Gastroesophageal sphincter (tissue), 4 donors: ENCODE measurements at regions not wholly inside any gene's neighbourhood (a gene's known extent, or its start where the extent isn't known, plus 50 kb on each side); places are given as distances from the start of the nearest gene placed in this dataset.

Experiments used
- ATAC-seq: fragments of 150-250 bp; one replicate; pipeline ENCODE4 v1.9.1; 2016; ENCODE audit warnings: mild to moderate bottlenecking, moderate library complexity
- H3K27ac ChIP-seq, 4 donors: fragments of 200-600 bp; sonication (generic) in 3 of 4; 1 replicate in 3 of 4; 2 replicates in 1 of 4; pipeline ENCODE4 v1.5.1; 2016 to 2019
- H3K27me3 ChIP-seq: fragments of 200-600 bp; sonication (generic); one replicate; pipeline ENCODE4 v1.5.1; 2019
- H3K36me3 ChIP-seq, 2 donors: fragments of 200-600 bp; sonication (generic); one replicate each; pipeline ENCODE4 v1.5.1; 2019; ENCODE audit warnings: control low read depth in 1 of 2
- H3K4me1 ChIP-seq, 3 donors: fragments of 200-600 bp; sonication (generic); 1 replicate in 2 of 3; 2 replicates in 1 of 3; pipeline ENCODE4 v1.5.1; 2016 to 2019; ENCODE audit warnings: control low read depth in 2 of 3
- H3K4me3 ChIP-seq, 2 donors: fragments of 200-600 bp; sonication (generic); one replicate each; pipeline ENCODE4 v1.5.1; 2019; ENCODE audit warnings: mild to moderate bottlenecking in 1 of 2, moderate library complexity in 1 of 2
- H3K9me3 ChIP-seq, 3 donors: fragments of 200-600 bp; sonication (generic); one replicate each; pipeline ENCODE4 v1.5.1; 2017 to 2019; ENCODE audit warnings: control low read depth in 2 of 3
- CTCF ChIP-seq, 4 experiments: fragments of 200-600 bp in 2 of 4; fragments of 450-650 bp in 2 of 4; sonication (generic) in 1 of 4; IDR thresholded peaks; one replicate each; pipeline ENCODE4 v1.5.1; 2017 to 2019; ENCODE audit warnings: antibody characterized with exemption in 4 of 4, mild to moderate bottlenecking in 2 of 4, moderate library complexity in 2 of 4
- EP300 ChIP-seq: sonication (generic); formaldehyde crosslinking; IDR thresholded peaks from one replicate; pipeline ENCODE4 v1.6.1; 2017; ENCODE audit warnings: antibody characterized with exemption, mild to moderate bottlenecking
- POLR2A ChIP-seq, 2 donors: fragments of 450-650 bp; IDR thresholded peaks; one replicate each; pipeline ENCODE4 v1.6.1; 2017; ENCODE audit warnings: antibody characterized with exemption in 2 of 2, mild to moderate bottlenecking in 2 of 2, moderate library complexity in 1 of 2
- POLR2AphosphoS5 ChIP-seq: sonication (generic); formaldehyde crosslinking; IDR thresholded peaks from one replicate; pipeline ENCODE4 v1.6.1; 2017; ENCODE audit warnings: antibody characterized with exemption
- WGBS, 2 donors: methylation state at CpG; one replicate each; pipeline ENCODE4 v1.1.5; 2018; ENCODE audit warnings: low coverage in 1 of 2; 5-methylcytosine and 5-hydroxymethylcytosine counted together

- peaks cover 0 to 44% (median 0%) of the 10 kb centered on the region in 3 donors for H3K9me3 ChIP-seq
- WGBS, 2 donors = no CpG with 5 or more reads among the region's 7 CpGs
- no peak for ATAC-seq
- TF ChIP-seq POLR2AphosphoS5 = no peak
- no peak for TF ChIP-seq CTCF (IDR thresholded peaks at IDR 0.05)
- no peak for TF ChIP-seq POLR2A (IDR thresholded peaks at IDR 0.05)
- no peak for TF ChIP-seq EP300
- peaks cover 0 to under 1% of the 10 kb centered on the region in 2 donors for H3K36me3 ChIP-seq
- H3K4me3 ChIP-seq = no peak overlapping the region
- no peak overlapping the region for H3K27ac ChIP-seq
- H3K4me1 ChIP-seq = no peaks in the 10 kb centered on the region
- H3K27me3 ChIP-seq = no peaks in the 10 kb centered on the region
Observed at GRCh38 chr15:25208735-25209134, 230.1 kb downstream of the UBE3A start.

- Histone ChIP-seq H3K4me1 (no peaks in the 10 kb centered on the region), H3K9me3 (peaks cover 0 to 66% (median 0%) of the 10 kb centered on the region in 3 donors), H3K36me3 (no peaks in the 10 kb centered on the region), H3K27me3 (no peaks in the 10 kb centered on the region), H3K27ac (no peak overlapping the region), H3K4me3 (no peak overlapping the region)
- ATAC-seq = no peak
- TF ChIP-seq POLR2A (IDR thresholded peaks at IDR 0.05) (no peak), POLR2AphosphoS5 (no peak), CTCF (IDR thresholded peaks at IDR 0.05) (no peak), EP300 (no peak)
- WGBS, 2 donors = no CpG with 5 or more reads among the region's 5 CpGs
Observed at GRCh38 chr15:25220834-25221233, 218.0 kb downstream of the UBE3A start.

- H3K9me3 ChIP-seq = peaks cover 0 to 74% (median 0%) of the 10 kb centered on the region in 3 donors
- no peak overlapping the region for H3K4me3 ChIP-seq
- no peaks in the 10 kb centered on the region for H3K27me3 ChIP-seq
- no peaks in the 10 kb centered on the region for H3K4me1 ChIP-seq
- WGBS, 2 donors = no CpG with 5 or more reads among the region's 5 CpGs
- TF ChIP-seq POLR2AphosphoS5 (no peak), POLR2A (IDR thresholded peaks at IDR 0.05) (no peak), CTCF (IDR thresholded peaks at IDR 0.05) (no peak), EP300 (no peak)
- H3K36me3 ChIP-seq = no peaks in the 10 kb centered on the region
- no peak overlapping the region for H3K27ac ChIP-seq
- no peak for ATAC-seq
Observed at GRCh38 chr15:25224396-25224795, 214.4 kb downstream of the UBE3A start.

- Histone ChIP-seq H3K27me3 (no peaks in the 10 kb centered on the region), H3K27ac (no peak overlapping the region), H3K4me3 (no peak overlapping the region), H3K36me3 (no peaks in the 10 kb centered on the region), H3K4me1 (no peaks in the 10 kb centered on the region), H3K9me3 (peaks cover 0 to 67% (median 0%) of the 10 kb centered on the region in 3 donors)
- no peak for TF ChIP-seq POLR2AphosphoS5
- TF ChIP-seq EP300 = no peak
- no peak for TF ChIP-seq POLR2A (IDR thresholded peaks at IDR 0.05)
- WGBS, 2 donors = no CpG with 5 or more reads among the region's 6 CpGs
- ATAC-seq = no peak
Observed at GRCh38 chr15:25226360-25226759, 212.5 kb downstream of the UBE3A start.

- H3K4me1 ChIP-seq = no peaks in the 10 kb centered on the region
- no peaks in the 10 kb centered on the region for H3K27me3 ChIP-seq
- TF ChIP-seq POLR2AphosphoS5 (no peak), CTCF (IDR thresholded peaks at IDR 0.05) (no peak), EP300 (no peak), POLR2A (IDR thresholded peaks at IDR 0.05) (no peak)
- H3K36me3 ChIP-seq = no peaks in the 10 kb centered on the region
- H3K27ac ChIP-seq = no peak overlapping the region
- ATAC-seq = no peak
- no peak overlapping the region for H3K4me3 ChIP-seq
- WGBS, 2 donors = no CpG with 5 or more reads among the region's 11 CpGs
- H3K9me3 ChIP-seq = peaks cover 0 to 67% (median 0%) of the 10 kb centered on the region in 3 donors
Observed at GRCh38 chr15:25228261-25228660, 210.6 kb downstream of the UBE3A start.
